ENCODE measurements at regions not wholly inside any gene's neighbourhood (a gene's known extent, or its start where the extent isn't known, plus 50 kb on each side); places are given as distances from the start of the nearest gene placed in this dataset.

GRCh38 chr13:90447034-90447733, 900.3 kb upstream of the MIR17HG start:
- TF ChIP-seq GATA2 (IDR thresholded peaks at IDR 0.05; ENCODE audit: low read depth, low read length) (no peak), GATA3 (IDR thresholded peaks at IDR 0.05; ENCODE audit: low read depth, low read length) (no peak)

- TF ChIP-seq GATA3 (IDR thresholded peaks at IDR 0.05; ENCODE audit: low read depth, low read length) (no peak), GATA2 (IDR thresholded peaks at IDR 0.05; ENCODE audit: low read depth, low read length) (no peak)
Measured at GRCh38 chr13:90447734-90448101, 899.8 kb upstream of the MIR17HG start.

GRCh38 chr13:90448466-90449037, 898.9 kb upstream of the MIR17HG start:
- TF ChIP-seq GATA2 (IDR thresholded peaks at IDR 0.05; ENCODE audit: low read depth, low read length) (no peak), GATA3 (IDR thresholded peaks at IDR 0.05; ENCODE audit: low read depth, low read length) (no peak)

GRCh38 chr13:90453342-90453741, 894.1 kb upstream of the MIR17HG start:
- TF ChIP-seq GATA3 (IDR thresholded peaks at IDR 0.05; ENCODE audit: low read depth, low read length) (no peak), GATA2 (IDR thresholded peaks at IDR 0.05; ENCODE audit: low read depth, low read length) (no peak)

GRCh38 chr13:90454002-90454636, 893.4 kb upstream of the MIR17HG start:
- TF ChIP-seq GATA3 (IDR thresholded peaks at IDR 0.05; ENCODE audit: low read depth, low read length), result peak; percentile 48
- 0 out of 2 replicates have a peak, but pooled peaks have one; percentile 12 for TF ChIP-seq GATA2 (IDR thresholded peaks at IDR 0.05; ENCODE audit: low read depth, low read length)

- TF ChIP-seq GATA3 (IDR thresholded peaks at IDR 0.05; ENCODE audit: low read depth, low read length) (no peak), GATA2 (IDR thresholded peaks at IDR 0.05; ENCODE audit: low read depth, low read length) (no peak)
Measured at GRCh38 chr13:90455067-90455466, 892.4 kb upstream of the MIR17HG start.

GRCh38 chr13:90455823-90456222, 891.7 kb upstream of the MIR17HG start:
- TF ChIP-seq GATA2 (IDR thresholded peaks at IDR 0.05; ENCODE audit: low read depth, low read length) (no peak), GATA3 (IDR thresholded peaks at IDR 0.05; ENCODE audit: low read depth, low read length) (no peak)

- no peak for TF ChIP-seq GATA2 (IDR thresholded peaks at IDR 0.05; ENCODE audit: low read depth, low read length)
- TF ChIP-seq GATA3 (IDR thresholded peaks at IDR 0.05; ENCODE audit: low read depth, low read length), result no peak
Measured at GRCh38 chr13:90461398-90461797, 886.1 kb upstream of the MIR17HG start.

- TF ChIP-seq GATA2 (IDR thresholded peaks at IDR 0.05; ENCODE audit: low read depth, low read length) (no peak), GATA3 (IDR thresholded peaks at IDR 0.05; ENCODE audit: low read depth, low read length) (no peak)
Measured at GRCh38 chr13:90477216-90477615, 870.3 kb upstream of the MIR17HG start.

GRCh38 chr13:90483906-90484305, 863.6 kb upstream of the MIR17HG start:
- TF ChIP-seq GATA2 (IDR thresholded peaks at IDR 0.05; ENCODE audit: low read depth, low read length) (no peak), GATA3 (IDR thresholded peaks at IDR 0.05; ENCODE audit: low read depth, low read length) (no peak)

- no peak for TF ChIP-seq GATA3 (IDR thresholded peaks at IDR 0.05; ENCODE audit: low read depth, low read length)
- TF ChIP-seq GATA2 (IDR thresholded peaks at IDR 0.05; ENCODE audit: low read depth, low read length), result no peak
Measured at GRCh38 chr13:90485436-90485835, 862.1 kb upstream of the MIR17HG start.

GRCh38 chr13:90492872-90493271, 854.6 kb upstream of the MIR17HG start:
- TF ChIP-seq GATA3 (IDR thresholded peaks at IDR 0.05; ENCODE audit: low read depth, low read length), result no peak
- TF ChIP-seq GATA2 (IDR thresholded peaks at IDR 0.05; ENCODE audit: low read depth, low read length), result no peak

- no peak for TF ChIP-seq GATA3 (IDR thresholded peaks at IDR 0.05; ENCODE audit: low read depth, low read length)
- TF ChIP-seq GATA2 (IDR thresholded peaks at IDR 0.05; ENCODE audit: low read depth, low read length), result no peak
Measured at GRCh38 chr13:90493667-90494066, 853.8 kb upstream of the MIR17HG start.

GRCh38 chr13:90498096-90498495, 849.4 kb upstream of the MIR17HG start:
- TF ChIP-seq GATA2 (IDR thresholded peaks at IDR 0.05; ENCODE audit: low read depth, low read length), result no peak
- TF ChIP-seq GATA3 (IDR thresholded peaks at IDR 0.05; ENCODE audit: low read depth, low read length), result no peak

GRCh38 chr13:90498816-90499215, 848.7 kb upstream of the MIR17HG start:
- no peak for TF ChIP-seq GATA3 (IDR thresholded peaks at IDR 0.05; ENCODE audit: low read depth, low read length)
- no peak for TF ChIP-seq GATA2 (IDR thresholded peaks at IDR 0.05; ENCODE audit: low read depth, low read length)

Measured in SH-SY5Y (cell line).